ENCODE measurements at regions not wholly inside any gene's neighbourhood (a gene's known extent, or its start where the extent isn't known, plus 50 kb on each side); places are given as distances from the start of the nearest gene placed in this dataset.

DNA sequence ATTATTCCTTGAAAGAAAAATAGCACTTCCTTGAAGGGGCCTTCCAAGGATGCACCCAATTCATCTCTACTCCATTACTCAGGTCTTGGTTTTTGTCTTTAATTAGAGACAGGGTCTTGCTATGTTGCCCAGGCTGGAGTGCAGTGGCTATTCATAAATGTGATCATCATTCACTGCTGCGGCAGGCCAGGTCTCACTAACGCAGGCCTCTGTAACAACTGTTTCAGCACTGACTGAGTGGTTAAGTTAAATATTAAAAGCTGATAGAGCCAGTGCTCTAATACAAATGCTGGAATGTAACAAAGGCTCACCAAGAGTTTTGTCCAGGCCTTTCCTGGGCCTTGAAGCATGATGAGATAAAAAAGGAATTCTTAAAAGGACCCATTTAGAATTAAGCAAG, 61.4 kb upstream of the GNAZ start:
- no peak for TF ChIP-seq FOXK2 (IDR thresholded peaks at IDR 0.05)
- no peak for TF ChIP-seq ZNF384 (IDR thresholded peaks at IDR 0.05)
- no peak for TF ChIP-seq CTBP1 (IDR thresholded peaks at IDR 0.05; ENCODE audit: borderline replicate concordance)
- TF ChIP-seq FOXM1 (IDR thresholded peaks at IDR 0.05; ENCODE audit: borderline replicate concordance) = no peak
- TF ChIP-seq ELF4 (IDR thresholded peaks at IDR 0.05) = no peak
- TF ChIP-seq HDGF (IDR thresholded peaks at IDR 0.05; ENCODE audit: borderline replicate concordance) = no peak
- no peak for TF ChIP-seq SUZ12 (IDR thresholded peaks at IDR 0.05)
- TF ChIP-seq NFRKB (IDR thresholded peaks at IDR 0.05) = no peak
- TF ChIP-seq TARDBP (IDR thresholded peaks at IDR 0.05) = no peak
- no peak for TF ChIP-seq LEF1 (IDR thresholded peaks at IDR 0.05; ENCODE audit: borderline replicate concordance)
- TF ChIP-seq SP1 (IDR thresholded peaks at IDR 0.05) = no peak
- TF ChIP-seq L3MBTL2 (conservative IDR thresholded peaks at IDR 0.05) = no peak
- TF ChIP-seq, protein P1, sequence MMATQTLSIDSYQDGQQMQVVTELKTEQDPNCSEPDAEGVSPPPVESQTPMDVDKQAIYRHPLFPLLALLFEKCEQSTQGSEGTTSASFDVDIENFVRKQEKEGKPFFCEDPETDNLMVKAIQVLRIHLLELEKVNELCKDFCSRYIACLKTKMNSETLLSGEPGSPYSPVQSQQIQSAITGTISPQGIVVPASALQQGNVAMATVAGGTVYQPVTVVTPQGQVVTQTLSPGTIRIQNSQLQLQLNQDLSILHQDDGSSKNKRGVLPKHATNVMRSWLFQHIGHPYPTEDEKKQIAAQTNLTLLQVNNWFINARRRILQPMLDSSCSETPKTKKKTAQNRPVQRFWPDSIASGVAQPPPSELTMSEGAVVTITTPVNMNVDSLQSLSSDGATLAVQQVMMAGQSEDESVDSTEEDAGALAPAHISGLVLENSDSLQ (IDR thresholded peaks at IDR 0.05) = no peak
- TF ChIP-seq FOXA1 (IDR thresholded peaks at IDR 0.05) = no peak
- no peak for TF ChIP-seq ARNT (IDR thresholded peaks at IDR 0.05)
- TF ChIP-seq BHLHE40 (IDR thresholded peaks at IDR 0.05; ENCODE audit: borderline replicate concordance) = no peak
- DNase-seq (ENCODE audit: extremely low spot score) = no peak
- CTCF ChIA-PET = interaction anchor here (0.6 kb wide), 1 partner anchor 157 kb away, joined by 3 read pairs; no protein-coding TSS in a partner anchor
- POLR2A ChIA-PET = no interaction called here

Data from HEK293T (cell line).